ENCODE measurements at regions not wholly inside any gene's neighbourhood (a gene's known extent, or its start where the extent isn't known, plus 50 kb on each side); places are given as distances from the start of the nearest gene placed in this dataset.

- TF ChIP-seq CTCF (IDR thresholded peaks at IDR 0.05) (no peak), POLR2A (IDR thresholded peaks at IDR 0.05) (no peak)
These were observed 303.6 kb upstream of the FAM78B start for GRCh38 chr1:166470441-166470840.

Measured in Peyer's patch (tissue), 4 donors.